ENCODE measurements at regions not wholly inside any gene's neighbourhood (a gene's known extent, or its start where the extent isn't known, plus 50 kb on each side); places are given as distances from the start of the nearest gene placed in this dataset.
"Not testable (repeated sequence)": the region's sequence is repeated elsewhere in the genome, so short reads cannot be mapped to it uniquely, and the experiment has no call there.

DNA sequence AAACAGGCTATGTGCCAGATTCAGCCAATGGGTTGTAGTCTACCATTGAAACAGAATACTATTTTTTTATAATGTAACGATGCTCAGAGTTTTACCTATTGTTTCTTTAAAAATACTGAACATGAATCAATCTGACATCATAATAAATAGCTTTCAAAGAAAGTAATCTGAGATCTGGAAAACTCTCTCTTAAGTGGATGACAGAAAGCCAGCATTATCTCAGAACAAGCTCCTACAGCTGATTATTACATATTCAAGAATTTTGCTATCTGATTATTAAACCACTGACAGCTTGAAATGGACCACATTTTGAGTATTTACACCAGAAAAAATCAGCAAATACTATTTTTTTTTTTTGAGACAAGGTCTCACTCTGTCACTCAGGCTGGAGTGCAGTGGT, 484.2 kb upstream of the SOX9 start:
- H3K4me1 ChIP-seq (ENCODE audit: insufficient read depth, low read length), result peaks cover 2% of the 10 kb centered on the region; the same call in 1 of the 2 replicates
- no peaks in the 10 kb centered on the region; the same call in 1 of the 2 replicates for H3K36me3 ChIP-seq (ENCODE audit: insufficient read depth, low read length)
- H3K9me3 ChIP-seq (ENCODE audit: control insufficient read depth, insufficient read depth, low read length), result no peaks in the 10 kb centered on the region
- no peak overlapping the region for H3K9ac ChIP-seq (ENCODE audit: low read depth, low read length)

DNA sequence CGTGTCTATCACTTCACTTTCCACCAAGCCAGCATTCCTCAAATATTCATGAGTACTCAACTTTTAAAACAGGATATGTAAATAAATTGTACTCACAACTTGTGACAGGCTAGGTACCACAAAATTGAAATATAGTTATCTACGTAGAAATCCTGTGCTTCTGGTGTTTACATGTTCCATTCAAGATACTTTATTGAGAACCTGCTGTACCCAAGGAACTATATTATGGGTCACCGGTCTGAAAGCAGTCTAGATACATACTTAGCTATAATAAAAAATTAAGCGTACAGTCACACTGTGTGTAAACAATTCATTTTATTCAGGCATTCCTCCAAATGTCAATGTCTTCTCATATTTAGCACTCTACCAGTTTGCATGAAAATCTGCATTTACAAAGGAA, 482.2 kb upstream of the SOX9 start:
- H3K9me3 ChIP-seq (ENCODE audit: control insufficient read depth, insufficient read depth, low read length), result no peaks in the 10 kb centered on the region; the same call in 1 of the 2 replicates
- H3K4me1 ChIP-seq (ENCODE audit: insufficient read depth, low read length), result no peaks in the 10 kb centered on the region
- no peak overlapping the region for H3K9ac ChIP-seq (ENCODE audit: low read depth, low read length)
- no peaks in the 10 kb centered on the region for H3K36me3 ChIP-seq (ENCODE audit: insufficient read depth, low read length)

DNA sequence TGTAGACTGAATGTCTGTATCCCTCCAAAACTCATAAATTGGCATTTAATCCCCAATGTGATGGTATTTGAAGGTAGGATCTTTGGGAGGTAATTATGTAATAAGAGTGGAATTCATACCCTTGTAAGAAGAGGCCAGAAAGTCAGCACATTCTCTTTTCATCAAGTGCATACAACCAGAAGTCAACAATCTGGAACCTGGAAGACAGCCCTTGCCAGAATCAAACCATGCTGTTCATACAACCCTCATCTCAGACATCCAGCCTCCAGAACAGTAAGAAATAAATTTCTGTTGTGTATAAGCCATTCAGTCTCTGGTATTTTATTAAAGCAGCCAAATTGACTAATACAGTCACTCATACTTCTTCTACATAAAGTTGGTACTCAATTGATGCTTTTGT, 481.0 kb upstream of the SOX9 start:
- no peaks in the 10 kb centered on the region for H3K36me3 ChIP-seq (ENCODE audit: insufficient read depth, low read length)
- H3K9me3 ChIP-seq (ENCODE audit: control insufficient read depth, insufficient read depth, low read length), result no peaks in the 10 kb centered on the region; the same call in 1 of the 2 replicates
- no peak overlapping the region for H3K9ac ChIP-seq (ENCODE audit: low read depth, low read length)
- no peaks in the 10 kb centered on the region for H3K4me1 ChIP-seq (ENCODE audit: insufficient read depth, low read length)

DNA sequence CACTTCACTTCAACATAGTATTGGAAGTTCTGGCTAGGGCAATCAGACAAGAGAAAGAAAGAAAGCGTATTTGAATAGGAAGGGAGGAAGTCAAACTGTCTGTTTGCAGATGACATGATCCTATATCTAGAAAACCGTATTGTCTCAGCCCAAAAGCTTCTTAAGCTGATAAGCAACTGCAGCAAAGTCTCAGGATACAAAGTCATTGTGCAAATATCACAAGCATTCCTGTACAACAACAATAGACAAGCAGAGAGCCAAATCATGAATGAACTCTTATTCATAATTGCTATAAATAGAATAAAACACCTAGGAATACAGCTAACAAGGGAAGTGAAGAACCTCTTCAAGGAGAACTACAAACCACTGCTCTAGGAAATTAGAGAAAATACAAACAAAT, 473.9 kb upstream of the SOX9 start:
- H3K9ac ChIP-seq (ENCODE audit: low read depth, low read length); H3K36me3 ChIP-seq (ENCODE audit: insufficient read depth, low read length); H3K9me3 ChIP-seq (ENCODE audit: control insufficient read depth, insufficient read depth, low read length); H3K4me1 ChIP-seq (ENCODE audit: insufficient read depth, low read length): not testable (repeated sequence)

DNA sequence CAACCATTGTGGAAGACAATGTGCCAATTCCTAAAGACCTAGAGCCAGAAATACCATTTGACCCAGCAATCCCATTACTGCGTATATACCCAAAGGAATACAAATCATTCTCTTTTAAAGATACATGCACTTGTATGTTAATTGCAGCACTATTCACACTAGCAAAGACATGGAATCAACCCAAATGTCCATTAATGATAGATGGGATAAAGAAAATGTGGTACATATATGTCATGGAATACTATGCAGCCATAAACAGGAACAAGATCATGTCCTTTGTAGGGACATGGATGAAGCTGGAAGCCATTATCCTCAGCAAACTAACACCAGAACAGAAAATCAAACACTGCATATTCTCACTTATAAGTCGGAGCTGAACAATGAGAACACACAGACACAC, 472.5 kb upstream of the SOX9 start:
- H3K9ac ChIP-seq (ENCODE audit: low read depth, low read length); H3K36me3 ChIP-seq (ENCODE audit: insufficient read depth, low read length); H3K9me3 ChIP-seq (ENCODE audit: control insufficient read depth, insufficient read depth, low read length); H3K4me1 ChIP-seq (ENCODE audit: insufficient read depth, low read length): not testable (repeated sequence)

DNA sequence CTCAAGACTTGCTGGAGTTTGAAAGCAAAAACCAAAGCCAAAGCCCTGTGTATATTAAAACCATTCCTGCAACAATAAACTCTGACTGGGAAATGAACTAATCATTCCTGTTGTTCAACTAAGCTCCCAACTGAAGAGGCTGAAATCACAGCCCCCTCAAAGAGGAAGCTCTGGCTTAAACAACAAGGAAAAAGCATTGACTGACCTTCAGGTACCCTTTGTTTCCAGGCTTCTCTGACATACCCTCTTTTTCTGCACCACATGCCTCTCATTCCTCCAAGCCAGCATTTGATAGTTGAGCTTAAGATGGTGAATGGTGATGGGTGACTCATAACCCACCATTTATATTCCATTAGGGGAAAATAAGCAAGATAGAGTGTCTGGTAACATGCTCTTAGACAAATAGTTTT, 470.9 kb upstream of the SOX9 start:
- Histone ChIP-seq H3K9ac (ENCODE audit: low read depth, low read length) (no peak overlapping the region), H3K4me1 (ENCODE audit: insufficient read depth, low read length) (no peaks in the 10 kb centered on the region), H3K9me3 (ENCODE audit: control insufficient read depth, insufficient read depth, low read length) (0 out of 2 replicates have a peak, but pooled peaks cover 2% of the 10 kb centered on the region), H3K36me3 (ENCODE audit: insufficient read depth, low read length) (no peaks in the 10 kb centered on the region)

DNA sequence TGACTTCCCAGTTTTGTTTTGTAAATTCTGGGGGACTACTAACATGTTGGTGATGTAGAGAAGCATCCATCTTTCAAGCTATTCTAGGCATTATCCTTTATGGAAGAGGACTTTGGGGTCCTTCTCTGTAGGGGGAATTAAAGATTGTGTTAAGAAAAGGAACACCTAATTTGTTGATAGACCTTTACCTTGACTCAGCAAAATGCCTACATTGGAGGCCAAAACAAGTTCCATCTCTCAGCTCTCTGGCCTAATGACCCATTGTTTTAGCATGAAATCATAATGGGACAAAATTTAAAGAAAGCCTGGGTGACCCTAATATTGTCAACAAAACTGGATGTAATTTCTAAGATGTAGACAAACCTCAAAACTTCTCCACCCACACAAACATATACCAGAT, 465.3 kb upstream of the SOX9 start:
- Histone ChIP-seq H3K36me3 (ENCODE audit: insufficient read depth, low read length) (no peaks in the 10 kb centered on the region), H3K4me1 (ENCODE audit: insufficient read depth, low read length) (no peaks in the 10 kb centered on the region), H3K9me3 (ENCODE audit: control insufficient read depth, insufficient read depth, low read length) (0 out of 2 replicates have a peak, but pooled peaks cover 4% of the 10 kb centered on the region), H3K9ac (ENCODE audit: low read depth, low read length) (no peak overlapping the region)

DNA sequence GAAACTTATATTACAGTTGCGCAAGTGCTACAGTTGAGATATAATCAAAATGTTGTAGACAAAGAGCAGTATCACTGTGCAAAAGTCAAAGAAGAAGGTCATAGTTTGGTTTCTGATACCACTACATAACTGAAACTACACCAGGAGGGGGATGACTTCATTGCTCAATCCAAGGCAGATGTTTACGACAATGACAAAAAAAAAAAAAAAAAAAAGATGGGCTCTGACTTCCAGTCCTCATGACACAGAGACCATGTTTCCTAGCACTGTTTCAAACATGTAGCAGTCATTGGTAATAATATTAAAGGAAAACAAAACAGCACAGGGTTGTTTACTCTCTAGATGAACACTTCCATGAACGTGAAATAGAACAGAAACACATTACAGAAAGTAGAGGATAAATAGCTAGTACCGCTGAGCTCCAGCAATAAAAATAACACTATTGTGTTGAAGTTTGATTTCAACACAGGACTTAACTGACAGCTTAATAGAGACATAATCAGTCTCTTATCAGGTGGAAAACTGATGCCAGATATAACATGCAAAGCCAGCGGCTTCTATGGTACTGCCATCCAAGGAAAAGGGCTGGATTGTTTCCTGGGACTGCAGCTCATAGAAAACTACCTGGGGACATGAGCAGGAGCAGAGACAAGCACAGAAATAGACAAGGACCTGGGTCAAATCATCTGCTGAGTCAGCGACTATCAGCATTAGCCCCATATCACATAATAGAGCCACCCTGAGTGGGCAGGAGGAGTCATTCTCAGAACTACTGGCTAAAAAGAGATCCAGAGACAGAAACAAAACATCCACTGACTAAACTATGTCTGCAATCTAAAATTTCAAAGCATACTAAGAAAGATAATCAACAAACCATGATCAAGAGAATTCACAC, 463.6 kb upstream of the SOX9 start:
- H3K9ac ChIP-seq (ENCODE audit: low read depth, low read length), result no peak overlapping the region
- H3K4me1 ChIP-seq (ENCODE audit: insufficient read depth, low read length), result no peaks in the 10 kb centered on the region
- H3K36me3 ChIP-seq (ENCODE audit: insufficient read depth, low read length), result no peaks in the 10 kb centered on the region
- H3K9me3 ChIP-seq (ENCODE audit: control insufficient read depth, insufficient read depth, low read length), result 0 out of 2 replicates have a peak, but pooled peaks cover 4% of the 10 kb centered on the region

DNA sequence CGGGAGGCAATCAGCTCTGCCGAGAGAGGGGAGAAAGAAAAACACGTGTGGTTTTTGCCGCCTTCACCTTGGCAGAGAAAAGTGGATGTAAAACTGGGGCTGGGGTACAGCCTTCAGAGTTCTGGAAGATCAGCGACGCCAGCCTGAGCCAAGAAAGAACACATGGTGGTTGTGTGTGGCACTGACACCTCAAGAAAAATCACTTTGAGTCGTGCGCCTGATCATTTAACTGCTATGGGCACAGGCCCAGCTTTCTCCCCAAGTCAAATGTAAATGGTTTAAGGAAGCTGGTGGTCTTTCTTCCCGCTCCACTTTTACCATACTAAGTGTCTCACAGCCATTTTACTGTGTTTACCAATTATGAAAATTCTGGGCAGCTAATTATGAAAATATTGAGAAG, 461.8 kb upstream of the SOX9 start:
- Histone ChIP-seq H3K4me1 (ENCODE audit: insufficient read depth, low read length) (no peaks in the 10 kb centered on the region), H3K36me3 (ENCODE audit: insufficient read depth, low read length) (no peaks in the 10 kb centered on the region), H3K9ac (ENCODE audit: low read depth, low read length) (no peak overlapping the region), H3K9me3 (ENCODE audit: control insufficient read depth, insufficient read depth, low read length) (0 out of 2 replicates have a peak, but pooled peaks cover 4% of the 10 kb centered on the region)

DNA sequence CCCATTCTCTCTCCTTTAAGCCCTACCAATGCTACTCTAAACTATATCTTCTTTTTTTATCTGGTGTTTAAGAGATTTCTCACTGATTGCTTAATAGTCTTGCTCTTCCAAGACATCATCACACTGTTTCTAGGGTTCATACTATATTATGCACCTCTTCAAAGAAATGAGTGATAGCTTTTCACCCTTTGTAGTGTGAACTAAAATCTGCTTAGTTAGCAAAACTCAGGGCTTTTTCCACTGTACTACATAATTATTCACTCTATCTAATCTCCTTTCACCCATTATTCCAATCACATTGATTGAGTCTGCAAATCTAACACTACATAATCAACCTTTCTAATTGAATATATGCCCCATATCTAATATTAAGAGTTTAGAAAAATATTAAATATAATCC, 456.0 kb upstream of the SOX9 start:
- Histone ChIP-seq H3K9me3 (ENCODE audit: control insufficient read depth, insufficient read depth, low read length) (no peaks in the 10 kb centered on the region), H3K4me1 (ENCODE audit: insufficient read depth, low read length) (no peaks in the 10 kb centered on the region), H3K9ac (ENCODE audit: low read depth, low read length) (no peak overlapping the region), H3K36me3 (ENCODE audit: insufficient read depth, low read length) (no peaks in the 10 kb centered on the region)

DNA sequence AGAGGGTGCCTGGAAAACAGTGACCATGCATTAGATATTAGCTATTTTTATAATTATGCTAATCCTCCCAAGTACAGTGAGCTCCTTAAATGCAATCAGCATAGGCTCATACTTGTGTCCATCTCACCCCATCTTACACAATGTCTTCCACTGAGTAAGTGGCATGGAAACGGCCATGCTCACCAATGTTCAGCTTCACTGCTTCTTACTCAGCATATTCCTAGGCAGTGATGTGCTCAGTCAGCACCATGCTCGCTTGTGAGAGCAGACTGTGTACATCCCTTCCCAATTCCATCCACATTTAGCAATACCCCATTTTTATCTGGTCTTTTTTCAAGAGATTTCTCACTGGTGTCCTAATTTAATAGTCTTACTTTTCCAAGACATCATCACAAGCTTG, 454.8 kb upstream of the SOX9 start:
- Histone ChIP-seq H3K4me1 (ENCODE audit: insufficient read depth, low read length) (no peaks in the 10 kb centered on the region), H3K36me3 (ENCODE audit: insufficient read depth, low read length) (no peaks in the 10 kb centered on the region), H3K9me3 (ENCODE audit: control insufficient read depth, insufficient read depth, low read length) (no peaks in the 10 kb centered on the region), H3K9ac (ENCODE audit: low read depth, low read length) (no peak overlapping the region)

DNA sequence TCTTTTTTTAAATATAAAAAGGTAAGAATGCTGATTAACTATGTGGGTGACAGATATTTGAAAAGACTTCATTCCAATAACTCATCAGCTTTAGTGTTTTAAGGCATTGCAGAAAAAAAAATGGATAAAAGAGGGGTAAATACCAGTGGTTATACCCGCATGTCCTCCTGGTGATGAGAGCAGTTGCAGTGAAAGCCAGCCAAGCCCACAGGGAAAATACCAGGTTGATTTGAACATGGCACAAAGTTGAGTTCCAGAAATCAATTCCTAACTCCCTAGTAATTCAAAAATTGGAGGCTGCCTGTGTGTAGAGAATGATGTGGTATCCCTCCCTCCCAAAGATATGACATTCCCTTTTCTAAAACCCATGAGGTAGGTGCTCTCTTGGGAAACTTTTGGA, 453.2 kb upstream of the SOX9 start:
- no peaks in the 10 kb centered on the region for H3K36me3 ChIP-seq (ENCODE audit: insufficient read depth, low read length)
- no peaks in the 10 kb centered on the region for H3K9me3 ChIP-seq (ENCODE audit: control insufficient read depth, insufficient read depth, low read length)
- no peak overlapping the region for H3K9ac ChIP-seq (ENCODE audit: low read depth, low read length)
- H3K4me1 ChIP-seq (ENCODE audit: insufficient read depth, low read length), result no peaks in the 10 kb centered on the region

DNA sequence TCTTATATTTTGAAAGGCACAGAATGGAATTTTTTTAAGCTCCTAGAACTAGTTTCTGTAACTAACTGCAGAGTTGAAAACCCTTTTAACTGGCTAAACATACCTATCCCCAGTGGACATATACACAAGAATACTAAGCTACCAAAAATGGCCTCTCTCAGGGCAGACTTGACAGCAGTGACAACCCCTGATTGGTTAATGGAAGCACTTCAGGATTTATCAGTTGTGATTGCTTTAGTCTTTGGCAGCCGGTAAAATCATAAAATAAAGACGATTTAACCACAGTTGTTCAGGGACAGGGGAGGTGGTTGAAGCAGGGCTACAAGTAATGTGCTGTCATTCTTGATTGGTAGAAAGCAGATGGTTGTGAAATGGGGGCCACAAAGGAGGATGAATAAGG, 452.0 kb upstream of the SOX9 start:
- no peaks in the 10 kb centered on the region for H3K36me3 ChIP-seq (ENCODE audit: insufficient read depth, low read length)
- no peak overlapping the region for H3K9ac ChIP-seq (ENCODE audit: low read depth, low read length)
- H3K9me3 ChIP-seq (ENCODE audit: control insufficient read depth, insufficient read depth, low read length), result no peaks in the 10 kb centered on the region
- no peaks in the 10 kb centered on the region for H3K4me1 ChIP-seq (ENCODE audit: insufficient read depth, low read length)

DNA sequence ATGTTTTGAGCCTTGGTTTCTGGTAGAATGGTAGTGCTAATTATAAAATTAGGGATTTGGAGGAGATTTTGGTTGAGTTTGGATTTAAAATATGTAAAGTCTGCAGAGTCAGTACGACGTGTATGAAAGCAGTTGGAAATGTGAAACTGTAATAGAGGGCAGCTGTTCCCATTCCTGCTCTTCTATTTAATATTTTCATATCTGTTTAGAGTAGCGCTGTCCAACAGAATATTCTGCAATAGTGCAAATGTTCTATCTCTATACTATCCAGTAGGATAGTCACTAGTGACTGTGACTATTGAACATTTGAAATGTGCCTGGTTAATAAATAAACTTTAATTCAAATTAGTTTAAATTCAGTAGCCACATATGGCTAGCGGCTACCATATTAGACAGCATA, 443.4 kb upstream of the SOX9 start:
- no peaks in the 10 kb centered on the region for H3K4me1 ChIP-seq (ENCODE audit: insufficient read depth, low read length)
- H3K36me3 ChIP-seq (ENCODE audit: insufficient read depth, low read length), result no peaks in the 10 kb centered on the region
- H3K9me3 ChIP-seq (ENCODE audit: control insufficient read depth, insufficient read depth, low read length), result no peaks in the 10 kb centered on the region
- no peak overlapping the region for H3K9ac ChIP-seq (ENCODE audit: low read depth, low read length)

DNA sequence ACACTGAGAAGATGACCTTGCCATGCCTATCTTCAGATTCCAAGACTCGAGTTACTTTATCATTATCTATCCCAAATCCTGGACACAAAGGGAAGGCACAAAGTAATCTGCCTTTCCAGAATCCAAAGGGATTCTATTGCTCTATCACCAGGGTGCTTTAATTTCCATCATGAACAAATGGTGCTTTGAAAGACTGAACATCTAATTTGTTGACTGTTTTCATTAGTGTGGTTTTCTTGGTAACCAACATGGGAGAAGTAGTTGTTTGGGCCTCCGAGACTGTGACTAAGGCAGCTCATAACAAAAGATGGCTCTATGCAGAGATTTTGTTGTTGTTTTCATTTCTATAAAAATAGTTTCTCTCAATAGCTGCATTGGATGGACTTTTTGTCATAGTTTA, 441.0 kb upstream of the SOX9 start:
- no peaks in the 10 kb centered on the region for H3K36me3 ChIP-seq (ENCODE audit: insufficient read depth, low read length)
- no peaks in the 10 kb centered on the region for H3K4me1 ChIP-seq (ENCODE audit: insufficient read depth, low read length)
- H3K9ac ChIP-seq (ENCODE audit: low read depth, low read length), result no peak overlapping the region

More for the DNA sequence above, 441.0 kb upstream of the SOX9 start:
- no peaks in the 10 kb centered on the region for H3K9me3 ChIP-seq (ENCODE audit: control insufficient read depth, insufficient read depth, low read length)

All from ES-I3 (cell line).